Sigmoid colon (tissue), 6 donors: ENCODE measurements at regions not wholly inside any gene's neighbourhood (a gene's known extent, or its start where the extent isn't known, plus 50 kb on each side); places are given as distances from the start of the nearest gene placed in this dataset.

Source experiments
- DNase-seq: peaks from one replicate; pipeline ENCODE4 v3.0.0-alpha.2; 2019
- H3K27ac ChIP-seq, 4 donors: fragments of 200-600 bp; sonication (generic); one replicate each; pipeline ENCODE4 v1.5.1; 2016 to 2019; ENCODE audit warnings: mild to moderate bottlenecking in 1 of 4
- H3K27me3 ChIP-seq, 3 donors: fragments of 200-600 bp; sonication (generic); one replicate each; pipeline ENCODE4 v1.5.1; 2019; ENCODE audit warnings: mild to moderate bottlenecking in 1 of 3
- H3K36me3 ChIP-seq, 4 donors: fragments of 200-600 bp; sonication (generic); one replicate each; pipeline ENCODE4 v1.5.1; 2016 to 2019
- H3K4me1 ChIP-seq, 4 donors: fragments of 200-600 bp; sonication (generic); one replicate each; pipeline ENCODE4 v1.5.1; 2017 to 2019
- H3K4me3 ChIP-seq, 4 donors: fragments of 200-600 bp; sonication (generic); one replicate each; pipeline ENCODE4 v1.5.1; 2017 to 2019; ENCODE audit warnings: mild to moderate bottlenecking in 2 of 4, moderate library complexity in 1 of 4
- H3K9me3 ChIP-seq, 4 donors: fragments of 200-600 bp in 3 of 4; sonication (generic) in 3 of 4; one replicate each; pipeline versions ENCODE4 v1.5.1 to v1.6.1; 2013 to 2019
- EP300 ChIP-seq, 4 donors: sonication (generic); formaldehyde crosslinking; IDR thresholded peaks; one replicate each; pipeline ENCODE4 v1.6.1; 2017; ENCODE audit warnings: antibody characterized with exemption in 4 of 4
- POLR2A ChIP-seq, 2 donors: fragments of 450-650 bp; IDR thresholded peaks; one replicate each; pipeline ENCODE4 v1.6.1; 2016; ENCODE audit warnings: antibody characterized with exemption in 2 of 2, mild to moderate bottlenecking in 2 of 2, moderate library complexity in 2 of 2
- POLR2AphosphoS5 ChIP-seq, 4 donors: sonication (generic); formaldehyde crosslinking; IDR thresholded peaks; one replicate each; pipeline ENCODE4 v1.6.1; 2017; ENCODE audit warnings: antibody characterized with exemption in 4 of 4
- WGBS, 2 donors: extraction: QIAGEN DNeasy Blood & Tissue Kit; methylation state at CpG; one replicate each; pipeline ENCODE4 v1.1.7; 2013; 5-methylcytosine and 5-hydroxymethylcytosine counted together
- intact Hi-C: fragments of 100-400 bp; cut with DNase I; formaldehyde crosslinking; loops from one replicate; pipeline ENCODE4 v1.15.1; 2023
- TF ChIP-seq, protein P1 (sequence below), 4 experiments: fragments of 450-650 bp in 3 of 4; fragments of 200-600 bp in 1 of 4; IDR thresholded peaks; one replicate each; pipeline ENCODE4 v1.5.1; 2016 to 2019; ENCODE audit warnings: antibody characterized with exemption in 4 of 4, mild to moderate bottlenecking in 3 of 4, moderate library complexity in 2 of 4
- donor health status: healthy with polysubstance abuse.
- donor health status: healthy.

GRCh38 chr5:155624597-155625241 is 611.2 kb downstream of the KIF4B start:
- Histone ChIP-seq H3K36me3 (no peaks in the 10 kb centered on the region), H3K9me3 (no peaks in the 10 kb centered on the region), H3K27me3 (no peaks in the 10 kb centered on the region), H3K4me3 (no peak overlapping the region), H3K27ac (no peak overlapping the region), H3K4me1 (no peaks in the 10 kb centered on the region)
- intact Hi-C loops, result no loop called here
- WGBS, 2 donors, result 30 to 56% methylated on average over 5 of the region's 5 CpGs
- TF ChIP-seq EP300 (IDR thresholded peaks at IDR 0.05), result no peak
- TF ChIP-seq POLR2A (IDR thresholded peaks at IDR 0.05), result no peak
- TF ChIP-seq, protein P1, sequence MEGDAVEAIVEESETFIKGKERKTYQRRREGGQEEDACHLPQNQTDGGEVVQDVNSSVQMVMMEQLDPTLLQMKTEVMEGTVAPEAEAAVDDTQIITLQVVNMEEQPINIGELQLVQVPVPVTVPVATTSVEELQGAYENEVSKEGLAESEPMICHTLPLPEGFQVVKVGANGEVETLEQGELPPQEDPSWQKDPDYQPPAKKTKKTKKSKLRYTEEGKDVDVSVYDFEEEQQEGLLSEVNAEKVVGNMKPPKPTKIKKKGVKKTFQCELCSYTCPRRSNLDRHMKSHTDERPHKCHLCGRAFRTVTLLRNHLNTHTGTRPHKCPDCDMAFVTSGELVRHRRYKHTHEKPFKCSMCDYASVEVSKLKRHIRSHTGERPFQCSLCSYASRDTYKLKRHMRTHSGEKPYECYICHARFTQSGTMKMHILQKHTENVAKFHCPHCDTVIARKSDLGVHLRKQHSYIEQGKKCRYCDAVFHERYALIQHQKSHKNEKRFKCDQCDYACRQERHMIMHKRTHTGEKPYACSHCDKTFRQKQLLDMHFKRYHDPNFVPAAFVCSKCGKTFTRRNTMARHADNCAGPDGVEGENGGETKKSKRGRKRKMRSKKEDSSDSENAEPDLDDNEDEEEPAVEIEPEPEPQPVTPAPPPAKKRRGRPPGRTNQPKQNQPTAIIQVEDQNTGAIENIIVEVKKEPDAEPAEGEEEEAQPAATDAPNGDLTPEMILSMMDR (IDR thresholded peaks at IDR 0.05), result no peak
- no peak for TF ChIP-seq POLR2AphosphoS5 (IDR thresholded peaks at IDR 0.05)
- DNase-seq, result no peak

DNA sequence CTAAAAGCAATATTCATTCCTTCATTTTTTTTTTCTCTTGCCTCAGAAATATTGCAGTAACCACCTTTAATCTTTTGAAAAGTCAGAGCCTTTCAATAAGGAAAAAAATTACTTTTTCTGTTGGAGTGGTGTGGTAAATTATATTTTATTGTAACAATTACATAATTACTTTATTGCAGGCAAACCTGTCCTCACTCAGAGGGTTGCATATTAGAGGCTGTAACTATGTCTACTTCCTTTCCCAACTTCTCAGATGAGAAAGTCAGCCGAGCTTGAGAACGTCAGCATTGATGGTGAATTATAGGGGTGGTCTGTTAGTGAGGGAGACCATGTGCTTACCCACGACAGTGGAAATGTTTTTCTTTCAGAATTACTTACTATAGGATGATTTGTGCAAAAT is 611.8 kb downstream of the KIF4B start:
- TF ChIP-seq, protein P1 (IDR thresholded peaks at IDR 0.05), result no peak
- no peak for TF ChIP-seq EP300 (IDR thresholded peaks at IDR 0.05)
- TF ChIP-seq POLR2A (IDR thresholded peaks at IDR 0.05), result no peak
- TF ChIP-seq POLR2AphosphoS5 (IDR thresholded peaks at IDR 0.05), result no peak
- DNase-seq, result no peak
- Histone ChIP-seq H3K9me3 (no peaks in the 10 kb centered on the region), H3K27ac (no peak overlapping the region), H3K4me3 (no peak overlapping the region), H3K27me3 (no peaks in the 10 kb centered on the region), H3K36me3 (no peaks in the 10 kb centered on the region), H3K4me1 (no peaks in the 10 kb centered on the region)
- intact Hi-C loops, result no loop called here
- WGBS, 2 donors, result 4 to 13% methylated on average over 3 of the region's 3 CpGs

DNA sequence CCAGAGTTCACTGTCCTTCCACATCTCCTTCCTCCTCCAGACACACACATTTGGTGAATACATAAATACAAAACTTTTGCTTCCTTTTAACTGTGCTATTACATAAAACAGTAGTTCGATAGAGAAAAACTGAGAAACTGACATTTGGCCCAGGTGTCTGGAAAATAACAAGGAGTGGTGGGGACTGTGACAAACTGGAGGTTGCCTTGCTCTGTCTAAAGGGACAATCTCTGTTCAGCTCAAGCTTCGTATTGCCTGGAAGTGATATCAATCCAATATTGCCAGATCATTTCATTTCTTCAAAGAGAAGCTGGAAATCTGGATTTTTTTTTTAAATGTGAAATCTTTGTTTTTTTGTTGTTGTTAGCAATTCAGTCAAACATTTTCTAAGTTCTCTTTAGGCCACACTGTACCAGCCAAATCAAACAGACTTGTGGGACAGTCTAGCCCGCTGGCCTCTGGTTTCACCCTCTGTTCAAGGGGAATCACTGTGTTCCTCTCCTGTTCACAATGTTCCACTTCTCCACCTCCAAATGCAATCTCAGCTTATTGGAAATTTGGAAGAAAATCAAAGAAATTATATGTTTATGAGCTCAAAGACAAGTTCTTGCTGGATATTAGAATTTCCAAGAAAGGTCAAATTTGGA is 612.5 kb downstream of the KIF4B start:
- no peaks in the 10 kb centered on the region for H3K9me3 ChIP-seq
- TF ChIP-seq, protein P1 (IDR thresholded peaks at IDR 0.05), result no peak
- TF ChIP-seq POLR2A (IDR thresholded peaks at IDR 0.05) (no peak), POLR2AphosphoS5 (IDR thresholded peaks at IDR 0.05) (no peak), EP300 (IDR thresholded peaks at IDR 0.05) (no peak)
- intact Hi-C loops, result no loop called here
- H3K27ac ChIP-seq, result no peak overlapping the region
- H3K4me3 ChIP-seq, result no peak overlapping the region
- 30 to 63% methylated on average over 3 of the region's 3 CpGs for WGBS, 2 donors
- H3K27me3 ChIP-seq, result no peaks in the 10 kb centered on the region
- H3K36me3 ChIP-seq, result no peaks in the 10 kb centered on the region
- no peaks in the 10 kb centered on the region for H3K4me1 ChIP-seq
- no peak for DNase-seq

DNA sequence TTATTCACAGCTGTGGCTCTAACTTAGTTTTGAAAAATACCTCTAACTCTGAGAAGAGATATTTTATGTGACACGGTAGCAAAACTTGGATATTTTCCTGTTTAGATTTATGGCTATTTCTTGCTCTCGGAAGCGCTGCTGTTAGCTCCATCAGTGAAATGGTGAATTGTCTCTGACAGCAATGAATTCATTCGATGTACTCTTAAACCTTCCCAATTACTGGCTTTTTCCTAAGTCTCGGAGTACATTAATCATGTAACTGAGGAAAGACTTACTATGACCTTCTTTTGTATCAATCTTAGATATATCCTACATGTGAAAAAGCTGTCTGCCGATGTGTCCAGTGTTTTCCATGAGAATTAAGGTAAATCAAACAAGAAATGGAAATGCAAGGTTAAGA is 613.0 kb downstream of the KIF4B start:
- no peaks in the 10 kb centered on the region for H3K27me3 ChIP-seq
- intact Hi-C loops, result no loop called here
- DNase-seq, result no peak
- no peaks in the 10 kb centered on the region for H3K9me3 ChIP-seq
- no peak overlapping the region for H3K4me3 ChIP-seq
- no peaks in the 10 kb centered on the region for H3K36me3 ChIP-seq
- TF ChIP-seq, protein P1 (IDR thresholded peaks at IDR 0.05), result no peak
- TF ChIP-seq POLR2A (IDR thresholded peaks at IDR 0.05) (no peak), POLR2AphosphoS5 (IDR thresholded peaks at IDR 0.05) (no peak), EP300 (IDR thresholded peaks at IDR 0.05) (no peak)
- H3K27ac ChIP-seq, result no peak overlapping the region
- H3K4me1 ChIP-seq, result no peaks in the 10 kb centered on the region
- 80 to 89% methylated on average over 6 of the region's 6 CpGs for WGBS, 2 donors
